SK-N-SH (cell line): ENCODE measurements at regions not wholly inside any gene's neighbourhood (a gene's known extent, or its start where the extent isn't known, plus 50 kb on each side); places are given as distances from the start of the nearest gene placed in this dataset.

Source experiments
- CTCF ChIA-PET: fragments of 300-600, 350-600 bp; formaldehyde crosslinking; extraction: SDS; loops from one replicate; lab custom pipeline; 2021; lab: Yijun Ruan, JAX
- POLR2A ChIA-PET: fragments of 350-600 bp; sonication (Branson Sonifier 250); formaldehyde crosslinking; extraction: SDS; loops from one replicate; lab custom pipeline; 2020; ENCODE audit warnings: antibody characterized with exemption, inconsistent platforms; lab: Yijun Ruan, JAX
- DNase-seq: peaks from one replicate; pipeline ENCODE4 v3.0.0; 2012
- H2AFZ ChIP-seq: fragments of 200-600 bp; sonication (generic); 2 replicates; pipeline ENCODE4 v1.8.1; 2016; ENCODE audit warnings: antibody characterized with exemption, mild to moderate bottlenecking, low read depth
- H3F3A ChIP-seq: fragments of 200-600 bp; sonication (generic); replicated peaks from 2 replicates; pipeline ENCODE3; 2016; ENCODE audit warnings: antibody characterized with exemption, mild to moderate bottlenecking; ENCODE audit not compliant: insufficient read depth
- H3K27ac ChIP-seq, 2 experiments: fragments of 200-500 bp in 1 of 2; fragments of 200-600 bp in 1 of 2; sonication (Bioruptor generic) in 1 of 2; sonication (generic), shearing (Covaris generic) in 1 of 2; 2 replicates each; pipeline versions ENCODE4 v1.5.1 to v1.6.1; 2014 to 2016; ENCODE audit warnings: low read depth in 2 of 2, inconsistent platforms in 1 of 2, low read length in 1 of 2, mild to moderate bottlenecking in 1 of 2, mixed read lengths in 1 of 2
- H3K27me3 ChIP-seq: fragments of 200-600 bp; sonication (generic), shearing (Covaris generic); 2 replicates; pipeline ENCODE4 v1.6.1; 2016; ENCODE audit warnings: mixed run types; ENCODE audit not compliant: insufficient read depth
- H3K36me3 ChIP-seq, 2 experiments: fragments of 200-500 bp in 1 of 2; fragments of 200-600 bp in 1 of 2; sonication (Bioruptor generic) in 1 of 2; sonication (generic) in 1 of 2; replicated peaks in 1 of 2; 2 replicates each; pipeline versions ENCODE3 to v1.5.1; 2014 to 2016; ENCODE audit warnings: low read length in 1 of 2, mild to moderate bottlenecking in 1 of 2; ENCODE audit not compliant: insufficient read depth in 2 of 2, control insufficient read depth in 1 of 2
- H3K4me1 ChIP-seq, 2 experiments: fragments of 200-500 bp in 1 of 2; fragments of 200-600 bp in 1 of 2; sonication (Bioruptor generic) in 1 of 2; sonication (generic), shearing (Covaris generic) in 1 of 2; 2 replicates each; pipeline versions ENCODE4 v1.5.1 to v1.6.1; 2014 to 2016; ENCODE audit warnings: low read depth in 1 of 2, low read length in 1 of 2, mixed run types in 1 of 2; ENCODE audit not compliant: insufficient read depth in 2 of 2, control insufficient read depth in 1 of 2
- H3K4me2 ChIP-seq: fragments of 200-600 bp; sonication (generic), shearing (Covaris generic); 2 replicates; pipeline ENCODE4 v1.6.1; 2017; ENCODE audit warnings: mixed run types
- H3K4me3 ChIP-seq, 2 experiments: fragments of 200-500 bp in 1 of 2; fragments of 200-600 bp in 1 of 2; sonication (Bioruptor generic) in 1 of 2; sonication (generic), shearing (Covaris generic) in 1 of 2; 2 replicates each; pipeline versions ENCODE4 v1.5.1 to v1.8.1; 2014 to 2016; ENCODE audit warnings: low read depth in 2 of 2, inconsistent platforms in 1 of 2, low read length in 1 of 2, mild to moderate bottlenecking in 1 of 2, mixed read lengths in 1 of 2, moderate library complexity in 1 of 2
- H3K79me2 ChIP-seq: fragments of 200-600 bp; sonication (generic); 2 replicates; pipeline ENCODE4 v1.8.1; 2017; ENCODE audit warnings: mild to moderate bottlenecking; ENCODE audit not compliant: insufficient read depth
- H3K9ac ChIP-seq: fragments of 200-600 bp; sonication (generic); 2 replicates; pipeline ENCODE4 v1.6.1; 2017; ENCODE audit warnings: mixed run types
- H3K9me2 ChIP-seq: fragments of 200-600 bp; sonication (generic); 2 replicates; pipeline ENCODE4 v1.6.1; 2017; ENCODE audit warnings: mixed run types
- H3K9me3 ChIP-seq: fragments of 200-600 bp; sonication (generic); 2 replicates; pipeline ENCODE4 v1.6.1; 2017; ENCODE audit warnings: mixed run types, mild to moderate bottlenecking, moderate library complexity
- H4K20me1 ChIP-seq: fragments of 200-600 bp; sonication (generic); 2 replicates; pipeline ENCODE4 v1.6.1; 2017; ENCODE audit warnings: mild to moderate bottlenecking, mixed run types; ENCODE audit not compliant: insufficient read depth
- CHD2 ChIP-seq: fragments of 150-350 bp; IDR thresholded peaks from 2 replicates; pipeline ENCODE4 v1.6.1; 2018; ENCODE audit warnings: low read length; ENCODE audit not compliant: partially characterized antibody
- ELF1 ChIP-seq: IDR thresholded peaks from 2 replicates; pipeline ENCODE4 v1.4.0; 2012
- EP300 ChIP-seq, 2 experiments: IDR thresholded peaks; 2 replicates each; pipeline versions ENCODE4 v1.4.0 to v1.6.1; 2012; ENCODE audit warnings: borderline replicate concordance in 1 of 2, low read depth in 1 of 2, low read length in 1 of 2
- FOSL2 ChIP-seq: IDR thresholded peaks from 2 replicates; pipeline ENCODE4 v1.4.0; 2012; ENCODE audit warnings: low read depth, mild to moderate bottlenecking, moderate library complexity, borderline replicate concordance
- GABPA ChIP-seq: IDR thresholded peaks from 2 replicates; pipeline ENCODE4 v1.4.0; 2012; ENCODE audit warnings: low read depth, mild to moderate bottlenecking
- GATA2 ChIP-seq: sonication (generic); formaldehyde crosslinking; IDR thresholded peaks from 2 replicates; pipeline ENCODE4 v1.5.0; 2020; ENCODE audit warnings: mild to moderate bottlenecking, missing genetic modification reagents
- IRF3 ChIP-seq: fragments of 150-350 bp; IDR thresholded peaks from 2 replicates; pipeline ENCODE4 v1.6.1; 2016; ENCODE audit warnings: mild to moderate bottlenecking, low read depth, low read length
- MAX ChIP-seq: IDR thresholded peaks from 2 replicates; pipeline ENCODE4 v1.4.0; 2012; ENCODE audit warnings: low read depth
- MEF2A ChIP-seq: IDR thresholded peaks from 2 replicates; pipeline ENCODE4 v1.4.0; 2012; ENCODE audit warnings: low read depth, borderline replicate concordance
- NFIC ChIP-seq: IDR thresholded peaks from 2 replicates; pipeline ENCODE4 v1.4.0; 2012; ENCODE audit warnings: borderline replicate concordance
- NRF1 ChIP-seq: IDR thresholded peaks from 2 replicates; pipeline ENCODE4 v1.6.1; 2012; ENCODE audit warnings: low read depth, mild to moderate bottlenecking, low read length
- RAD21 ChIP-seq: IDR thresholded peaks from 2 replicates; pipeline ENCODE4 v1.6.1; 2012; ENCODE audit warnings: mild to moderate bottlenecking, low read length
- RCOR1 ChIP-seq: fragments of 150-350 bp; IDR thresholded peaks from 2 replicates; pipeline ENCODE4 v1.6.1; 2017; ENCODE audit warnings: antibody characterized with exemption, low read length
- SMC3 ChIP-seq: IDR thresholded peaks from 2 replicates; pipeline ENCODE4 v1.6.1; 2012; ENCODE audit warnings: low read depth, low read length, improper control_type of control experiment
- TAF1 ChIP-seq: IDR thresholded peaks from 2 replicates; pipeline ENCODE4 v1.6.1; 2012; ENCODE audit warnings: low read depth, mild to moderate bottlenecking, low read length, moderate library complexity, borderline replicate concordance
- TCF12 ChIP-seq: IDR thresholded peaks from 2 replicates; pipeline ENCODE4 v1.4.0; 2012
- TEAD4 ChIP-seq: IDR thresholded peaks from 2 replicates; pipeline ENCODE4 v1.4.0; 2012; ENCODE audit warnings: mild to moderate bottlenecking, borderline replicate concordance; ENCODE audit not compliant: insufficient read depth
- USF2 ChIP-seq: fragments of 150-350 bp; IDR thresholded peaks from 2 replicates; pipeline ENCODE4 v1.6.1; 2017; ENCODE audit warnings: antibody characterized with exemption, low read length, low read depth, borderline replicate concordance
- YY1 ChIP-seq: IDR thresholded peaks from 2 replicates; pipeline ENCODE4 v1.4.0; 2012; ENCODE audit warnings: low read depth, mild to moderate bottlenecking
- WGBS: methylation state at CpG from one replicate; pipeline ENCODE4 v1.1.6; 2017; ENCODE audit warnings: low lambda C conversion rate; 5-methylcytosine and 5-hydroxymethylcytosine counted together

GRCh38 chr2:18473241-18474181 lies 86.9 kb downstream of the RDH14 start (continued):
- TF ChIP-seq MAX (peak; percentile 44), RAD21 (no peak), TAF1 (no peak), YY1 (no peak), ELF1 (no peak), TCF12 (peak; percentile 77), GABPA (no peak), NRF1 (no peak), FOSL2 (no peak; the same call in 1 of the 2 replicates), CHD2 (no peak), EP300 (IDR thresholded peaks at IDR 0.05; ENCODE audit: borderline replicate concordance in 1 of 2, low read depth in 1 of 2, low read length in 1 of 2) (0 out of 4 replicates have a peak, but pooled peaks of 1 of the 2 experiments have one; percentile 15), USF2 (no peak), NFIC (no peak), TEAD4 (0 out of 2 replicates have a peak, but pooled peaks have one; percentile 12), SMC3 (no peak), IRF3 (no peak), RCOR1 (no peak), MEF2A (no peak)

- no peaks in the 10 kb centered on the region for H3K27me3 ChIP-seq
- H3K4me3 ChIP-seq, result no peak overlapping the region
- H3K27ac ChIP-seq, result no peak overlapping the region
- no peaks in the 10 kb centered on the region for H4K20me1 ChIP-seq
- H3K9me2 ChIP-seq, result no peaks in the 10 kb centered on the region
- ChIA-PET CTCF (no interaction called here), POLR2A (no interaction called here)
- no peak overlapping the region for H2AFZ ChIP-seq
- H3K4me1 ChIP-seq, result peaks cover 0 to 3% of the 10 kb centered on the region in 2 experiments; a peak in 1 of 4 replicates
- no peaks in the 10 kb centered on the region for H3K36me3 ChIP-seq
- DNase-seq, result no peak
- no peaks in the 10 kb centered on the region for H3K79me2 ChIP-seq
- H3F3A ChIP-seq, result no peaks in the 10 kb centered on the region
- 80% methylated on average over 5 of the region's 5 CpGs for WGBS
- H3K4me2 ChIP-seq, result no peak overlapping the region
- TF ChIP-seq GATA2 (CRISPR knock-in tag) (no peak), MEF2A (no peak)
- H3K9ac ChIP-seq, result no peak overlapping the region
- H3K9me3 ChIP-seq, result no peaks in the 10 kb centered on the region
Observed at GRCh38 chr2:18467749-18468360, 92.6 kb downstream of the RDH14 start.
